ENCODE measurements at regions not wholly inside any gene's neighbourhood (a gene's known extent, or its start where the extent isn't known, plus 50 kb on each side); places are given as distances from the start of the nearest gene placed in this dataset.

GRCh38 chr16:6570530-6570929, 762.1 kb upstream of the RBFOX1 start:
- no peak for TF ChIP-seq SMC3 (IDR thresholded peaks at IDR 0.05; ENCODE audit: low read depth, low read length)
- no peak for TF ChIP-seq RAD21 (IDR thresholded peaks at IDR 0.05; ENCODE audit: low read length)
- TF ChIP-seq CTCF (conservative IDR thresholded peaks at IDR 0.05; ENCODE audit: low read depth, low read length) = no peak
- no peak for TF ChIP-seq POLR2A (IDR thresholded peaks at IDR 0.05; ENCODE audit: low read depth, low read length)
- no peak for TF ChIP-seq RFX5 (IDR thresholded peaks at IDR 0.05; ENCODE audit: low read depth, low read length)
- TF ChIP-seq MAZ (IDR thresholded peaks at IDR 0.05; ENCODE audit: borderline replicate concordance, low read depth, low read length) = no peak
- no peak for TF ChIP-seq FOS (IDR thresholded peaks at IDR 0.05; ENCODE audit: low read depth, low read length)
- TF ChIP-seq CEBPB (IDR thresholded peaks at IDR 0.05; ENCODE audit: low read depth, low read length) = no peak
- no peak for TF ChIP-seq USF2 (IDR thresholded peaks at IDR 0.05; ENCODE audit: low read depth, low read length)
- no peak for TF ChIP-seq NFE2L2 (IDR thresholded peaks at IDR 0.05; ENCODE audit: low read depth, low read length)
- no peak for TF ChIP-seq ELK1 (IDR thresholded peaks at IDR 0.05; ENCODE audit: borderline replicate concordance, low read depth, low read length)
